Loucy (cell line): ENCODE measurements at regions not wholly inside any gene's neighbourhood (a gene's known extent, or its start where the extent isn't known, plus 50 kb on each side); places are given as distances from the start of the nearest gene placed in this dataset.

Source experiments
- CTCF ChIP-seq: fragments of 200-600 bp; sonication (generic); conservative IDR thresholded peaks from 2 replicates; pipeline ENCODE4 v1.5.1; 2014; ENCODE audit warnings: mild to moderate bottlenecking, antibody characterized with exemption, low read length
- EZH2phosphoT487 ChIP-seq: fragments of 200-600 bp; IDR thresholded peaks from 2 replicates; pipeline ENCODE4 v1.6.1; 2018; ENCODE audit warnings: antibody characterized with exemption, mild to moderate bottlenecking, moderate library complexity, borderline replicate concordance

- TF ChIP-seq CTCF = no peak
- no peak for TF ChIP-seq EZH2phosphoT487
Observed at GRCh38 chr14:84144166-84144565, 1385.8 kb upstream of the FLRT2 start.
